Ishikawa (cell line): ENCODE measurements at regions not wholly inside any gene's neighbourhood (a gene's known extent, or its start where the extent isn't known, plus 50 kb on each side); places are given as distances from the start of the nearest gene placed in this dataset.

Source experiments
- CEBPB ChIP-seq: IDR thresholded peaks from 2 replicates; pipeline ENCODE4 v1.6.1; 2012
- CREB1 ChIP-seq: IDR thresholded peaks from 2 replicates; pipeline ENCODE4 v1.6.1; 2012; ENCODE audit warnings: low read depth
- EGR1 ChIP-seq: IDR thresholded peaks from 2 replicates; pipeline ENCODE4 v1.6.1; 2012
- EP300 ChIP-seq: IDR thresholded peaks from 2 replicates; pipeline ENCODE4 v1.6.1; 2012; ENCODE audit warnings: borderline replicate concordance
- FOXM1 ChIP-seq: IDR thresholded peaks from 2 replicates; pipeline ENCODE4 v1.6.1; 2012; ENCODE audit warnings: low read depth, borderline replicate concordance
- MAX ChIP-seq: IDR thresholded peaks from 2 replicates; pipeline ENCODE4 v1.6.1; 2012
- NFIC ChIP-seq: IDR thresholded peaks from 2 replicates; pipeline ENCODE4 v1.6.1; 2012
- RAD21 ChIP-seq: IDR thresholded peaks from 2 replicates; pipeline ENCODE4 v1.6.1; 2012; ENCODE audit warnings: low read depth
- TAF1 ChIP-seq: IDR thresholded peaks from 2 replicates; pipeline ENCODE4 v1.6.1; 2012; ENCODE audit warnings: low read depth, mild to moderate bottlenecking
- TCF12 ChIP-seq: IDR thresholded peaks from 2 replicates; pipeline ENCODE4 v1.6.1; 2012; ENCODE audit warnings: low read depth
- TEAD4 ChIP-seq: IDR thresholded peaks from 2 replicates; pipeline ENCODE4 v1.6.1; 2012
- YY1 ChIP-seq: IDR thresholded peaks from 2 replicates; pipeline ENCODE4 v1.6.1; 2012; ENCODE audit warnings: low read depth
- ZBTB7A ChIP-seq: IDR thresholded peaks from 2 replicates; pipeline ENCODE4 v1.6.1; 2012; ENCODE audit warnings: low read depth
- TF ChIP-seq, protein P1 (sequence below): IDR thresholded peaks from 2 replicates; pipeline ENCODE4 v1.6.1; 2012
- TF ChIP-seq, protein P2 (sequence below): IDR thresholded peaks from 2 replicates; pipeline ENCODE4 v1.6.1; 2012; ENCODE audit warnings: low read depth, mild to moderate bottlenecking

DNA sequence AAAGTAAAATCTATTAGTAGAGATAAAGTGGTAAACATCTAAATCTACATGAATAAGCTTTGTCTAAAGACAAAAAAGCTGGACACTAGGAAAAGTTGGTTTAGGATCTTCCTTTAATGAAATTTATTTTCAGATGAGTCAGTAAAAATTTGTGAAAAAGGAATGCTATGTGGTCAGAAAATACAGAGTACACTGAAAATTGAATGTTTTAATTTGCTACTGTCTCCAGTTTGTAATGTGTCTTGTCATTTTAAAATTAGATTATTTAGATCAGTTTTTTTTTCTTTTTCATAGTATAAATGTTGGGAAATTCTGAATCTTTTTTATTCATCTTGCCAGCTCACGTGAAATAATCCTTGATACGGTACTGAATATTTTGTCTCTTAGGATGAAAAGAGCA is 56.9 kb downstream of the SLITRK6 start:
- TF ChIP-seq CREB1: no peak

DNA sequence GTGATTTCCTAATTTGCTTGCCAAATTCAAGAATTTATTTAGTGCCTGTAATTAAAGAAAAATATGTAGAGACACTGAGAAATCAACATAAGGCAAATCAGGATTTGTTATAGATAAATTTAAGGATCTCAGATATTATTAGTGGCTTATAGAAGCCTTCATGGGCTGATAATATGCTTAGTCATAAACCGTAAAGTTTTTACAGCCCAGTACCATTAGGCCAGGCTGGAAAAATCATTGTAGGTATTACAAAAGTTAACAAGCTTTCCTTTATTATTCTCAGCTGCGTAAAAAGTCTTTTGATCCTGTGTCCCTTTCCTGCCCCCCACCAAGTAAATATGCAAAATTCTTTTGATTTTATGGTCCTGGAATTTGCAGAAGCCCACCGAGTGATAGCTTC is 58.2 kb downstream of the SLITRK6 start:
- TF ChIP-seq FOXM1: no peak
- TF ChIP-seq MAX: no peak
- no peak for TF ChIP-seq CREB1
- no peak for TF ChIP-seq NFIC
- TF ChIP-seq TAF1: no peak
- no peak for TF ChIP-seq TCF12
- TF ChIP-seq, protein P1, sequence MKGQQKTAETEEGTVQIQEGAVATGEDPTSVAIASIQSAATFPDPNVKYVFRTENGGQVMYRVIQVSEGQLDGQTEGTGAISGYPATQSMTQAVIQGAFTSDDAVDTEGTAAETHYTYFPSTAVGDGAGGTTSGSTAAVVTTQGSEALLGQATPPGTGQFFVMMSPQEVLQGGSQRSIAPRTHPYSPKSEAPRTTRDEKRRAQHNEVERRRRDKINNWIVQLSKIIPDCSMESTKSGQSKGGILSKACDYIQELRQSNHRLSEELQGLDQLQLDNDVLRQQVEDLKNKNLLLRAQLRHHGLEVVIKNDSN: no peak
- TF ChIP-seq YY1: no peak
- no peak for TF ChIP-seq CEBPB
- no peak for TF ChIP-seq EP300
- no peak for TF ChIP-seq RAD21
- TF ChIP-seq EGR1: no peak

DNA sequence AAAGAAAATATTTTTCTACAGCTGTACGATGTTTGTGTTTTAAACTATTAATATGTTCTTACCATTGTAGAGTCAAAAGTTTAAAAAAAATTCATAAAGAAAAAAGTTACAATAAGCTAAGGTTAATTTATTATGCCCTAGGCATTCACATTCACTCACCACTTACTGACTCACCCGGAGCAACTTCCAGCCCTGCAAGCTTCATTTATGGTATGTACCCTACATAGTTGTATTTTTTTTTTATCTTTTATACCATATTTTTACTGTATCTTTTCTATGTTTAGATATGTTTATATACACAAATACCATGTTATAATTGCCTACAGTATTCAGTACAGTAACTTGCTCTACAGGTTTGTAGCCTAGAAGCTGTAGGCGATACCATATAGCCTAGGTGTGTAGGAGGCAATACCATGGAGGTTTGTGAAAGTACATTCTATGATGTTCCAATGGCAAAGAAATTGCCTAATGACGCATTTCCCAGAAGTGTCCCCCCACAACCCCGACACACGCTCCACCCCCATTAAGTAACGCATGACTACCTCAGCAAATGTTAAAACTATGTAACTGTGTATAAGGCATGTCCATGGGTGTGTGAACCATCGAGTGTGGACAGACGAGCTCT is 60.4 kb downstream of the SLITRK6 start:
- TF ChIP-seq EGR1 (no peak), FOXM1 (no peak), YY1 (no peak), TEAD4 (no peak), CEBPB (no peak)

DNA sequence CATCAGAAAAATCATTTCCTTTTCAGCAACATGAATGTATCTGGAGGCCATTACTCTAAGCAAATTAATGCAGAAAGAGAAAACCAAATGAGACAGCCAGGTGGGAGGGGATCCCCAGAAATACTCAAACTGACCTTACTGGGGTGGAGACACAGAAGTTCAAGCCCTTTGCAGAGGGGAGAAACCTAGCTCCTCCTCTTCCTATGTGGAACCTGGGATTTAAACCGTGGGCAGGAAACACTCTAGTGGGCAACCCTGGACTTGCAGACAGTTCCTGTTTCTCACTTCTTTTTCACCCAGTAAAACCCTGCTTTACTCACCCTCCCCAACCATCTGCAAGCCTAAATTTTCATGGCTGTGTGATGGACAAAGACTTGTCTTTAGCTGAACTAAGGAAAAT is 61.3 kb downstream of the SLITRK6 start:
- no peak for TF ChIP-seq FOXM1
- TF ChIP-seq, protein P2, sequence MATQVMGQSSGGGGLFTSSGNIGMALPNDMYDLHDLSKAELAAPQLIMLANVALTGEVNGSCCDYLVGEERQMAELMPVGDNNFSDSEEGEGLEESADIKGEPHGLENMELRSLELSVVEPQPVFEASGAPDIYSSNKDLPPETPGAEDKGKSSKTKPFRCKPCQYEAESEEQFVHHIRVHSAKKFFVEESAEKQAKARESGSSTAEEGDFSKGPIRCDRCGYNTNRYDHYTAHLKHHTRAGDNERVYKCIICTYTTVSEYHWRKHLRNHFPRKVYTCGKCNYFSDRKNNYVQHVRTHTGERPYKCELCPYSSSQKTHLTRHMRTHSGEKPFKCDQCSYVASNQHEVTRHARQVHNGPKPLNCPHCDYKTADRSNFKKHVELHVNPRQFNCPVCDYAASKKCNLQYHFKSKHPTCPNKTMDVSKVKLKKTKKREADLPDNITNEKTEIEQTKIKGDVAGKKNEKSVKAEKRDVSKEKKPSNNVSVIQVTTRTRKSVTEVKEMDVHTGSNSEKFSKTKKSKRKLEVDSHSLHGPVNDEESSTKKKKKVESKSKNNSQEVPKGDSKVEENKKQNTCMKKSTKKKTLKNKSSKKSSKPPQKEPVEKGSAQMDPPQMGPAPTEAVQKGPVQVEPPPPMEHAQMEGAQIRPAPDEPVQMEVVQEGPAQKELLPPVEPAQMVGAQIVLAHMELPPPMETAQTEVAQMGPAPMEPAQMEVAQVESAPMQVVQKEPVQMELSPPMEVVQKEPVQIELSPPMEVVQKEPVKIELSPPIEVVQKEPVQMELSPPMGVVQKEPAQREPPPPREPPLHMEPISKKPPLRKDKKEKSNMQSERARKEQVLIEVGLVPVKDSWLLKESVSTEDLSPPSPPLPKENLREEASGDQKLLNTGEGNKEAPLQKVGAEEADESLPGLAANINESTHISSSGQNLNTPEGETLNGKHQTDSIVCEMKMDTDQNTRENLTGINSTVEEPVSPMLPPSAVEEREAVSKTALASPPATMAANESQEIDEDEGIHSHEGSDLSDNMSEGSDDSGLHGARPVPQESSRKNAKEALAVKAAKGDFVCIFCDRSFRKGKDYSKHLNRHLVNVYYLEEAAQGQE: no peak
- no peak for TF ChIP-seq TEAD4
- no peak for TF ChIP-seq TCF12
- no peak for TF ChIP-seq RAD21
- TF ChIP-seq MAX: no peak
- no peak for TF ChIP-seq ZBTB7A
- no peak for TF ChIP-seq YY1
- no peak for TF ChIP-seq CREB1
- no peak for TF ChIP-seq EP300
- TF ChIP-seq NFIC: no peak
- no peak for TF ChIP-seq TAF1
- TF ChIP-seq, protein P1: no peak
- TF ChIP-seq EGR1: no peak
- TF ChIP-seq CEBPB: no peak

DNA sequence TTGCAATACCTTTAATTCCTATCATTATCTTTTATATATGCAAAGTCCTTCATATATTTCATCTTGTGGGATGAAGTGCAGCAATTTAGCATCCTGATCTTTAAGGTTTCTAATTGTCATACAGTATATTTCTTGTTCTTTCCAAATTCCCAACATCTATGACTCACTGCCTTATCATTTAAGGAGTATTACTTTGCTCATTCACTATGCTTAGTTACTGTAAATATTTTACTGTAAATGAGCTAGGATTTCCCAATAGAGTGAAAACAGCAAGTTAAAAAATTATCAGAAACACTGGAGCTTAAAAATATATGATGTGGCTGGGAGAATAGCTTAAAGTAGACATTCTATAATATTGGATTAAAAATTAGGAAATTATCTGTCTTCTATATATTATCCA is 69.9 kb downstream of the SLITRK6 start:
- TF ChIP-seq RAD21 (no peak), MAX (no peak), YY1 (no peak), EGR1 (no peak), ZBTB7A (no peak), TCF12 (no peak), TAF1 (no peak), CEBPB (no peak), NFIC (no peak)
- TF ChIP-seq, protein P2: no peak
- TF ChIP-seq, protein P1: no peak

DNA sequence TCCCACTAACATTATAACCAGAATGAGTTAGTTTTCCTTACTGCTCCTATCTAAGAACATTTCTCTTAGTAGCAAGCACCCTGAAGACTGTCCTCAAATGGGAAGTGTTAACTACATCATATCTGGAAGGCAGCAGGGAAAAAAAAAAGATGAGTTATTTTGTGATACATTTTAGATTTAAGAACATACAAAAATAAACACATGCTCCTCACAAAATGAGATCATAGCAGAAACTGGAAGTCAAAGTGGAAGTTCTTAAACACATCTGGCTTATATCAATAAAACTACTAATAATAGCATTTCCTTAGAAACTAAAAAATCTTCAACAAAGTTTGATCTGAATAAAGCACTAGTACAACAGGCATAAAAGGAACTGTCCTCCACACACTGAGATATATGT is 70.4 kb downstream of the SLITRK6 start:
- TF ChIP-seq EGR1 (no peak), CREB1 (no peak), YY1 (no peak), ZBTB7A (no peak), TCF12 (no peak), MAX (no peak), FOXM1 (no peak), TEAD4 (no peak), RAD21 (no peak), EP300 (no peak), CEBPB (no peak), TAF1 (no peak)
- TF ChIP-seq, protein P1: no peak
